ENCODE measurements at regions not wholly inside any gene's neighbourhood (a gene's known extent, or its start where the extent isn't known, plus 50 kb on each side); places are given as distances from the start of the nearest gene placed in this dataset.

- DNase-seq = no peak
- Mint-ChIP-seq H3K9me3 (ENCODE audit: insufficient read depth) (peaks cover 4% of the 10 kb centered on the region), H3K27me3 (peaks cover 10% of the 10 kb centered on the region), H3K27ac (no peak overlapping the region), H3K4me3 (no peak overlapping the region), H3K4me1 (no peaks in the 10 kb centered on the region)
- Histone ChIP-seq H3K4me3 (ENCODE audit: control extremely low read depth in 1 of 5, extremely low read depth in 1 of 5, insufficient read depth in 1 of 5, low read depth in 2 of 5, low read length in 4 of 5) (no peak overlapping the region), H3K9ac (ENCODE audit: low read length) (no peak overlapping the region), H3K9me3 (ENCODE audit: control extremely low read depth in 1 of 3, control insufficient read depth in 2 of 3, insufficient read depth in 1 of 3, low read length in 2 of 3) (peaks cover 0 to 3% (median 0%) of the 10 kb centered on the region in 3 donors), H3K27me3 (replicated peaks in 1 of 4; ENCODE audit: control extremely low read depth in 1 of 4, control insufficient read depth in 3 of 4, insufficient read depth in 4 of 4, low read length in 3 of 4) (peaks cover 0 to 4% (median 2%) of the 10 kb centered on the region in 4 experiments), H3K36me3 (replicated peaks in 1 of 2; ENCODE audit: control extremely low read depth in 1 of 2, control insufficient read depth in 1 of 2, extremely low read depth in 1 of 2, insufficient read depth in 2 of 2, low read length in 1 of 2) (no peaks in the 10 kb centered on the region), H3K79me2 (ENCODE audit: control insufficient read depth, insufficient read depth, low read length) (no peaks in the 10 kb centered on the region), H3K27ac (ENCODE audit: low read length in 2 of 2) (no peak overlapping the region), H3K4me1 (ENCODE audit: control insufficient read depth in 2 of 2, insufficient read depth in 2 of 2, low read length in 2 of 2) (no peaks in the 10 kb centered on the region), H2AFZ (ENCODE audit: insufficient read depth, low read depth, low read length, poor library complexity, severe bottlenecking) (no peak overlapping the region), H4K20me1 (ENCODE audit: control insufficient read depth, insufficient read depth, low read length, poor library complexity, severe bottlenecking) (no peaks in the 10 kb centered on the region), H3K4me2 (replicated peaks; ENCODE audit: low read depth, low read length, poor library complexity, severe bottlenecking) (no peak overlapping the region)
- POLR2A ChIA-PET = no interaction called here
- CTCF ChIA-PET = no interaction called here
- WGBS (ENCODE audit: insufficient coverage) = 78% methylated on average over 3 of the region's 4 CpGs
- intact Hi-C loops (cut with micrococcal nuclease) = no loop called here
- ATAC-seq (ENCODE audit: low read depth) = no peak
- no peak for TF ChIP-seq EZH2 (IDR thresholded peaks at IDR 0.05; ENCODE audit: borderline replicate concordance, insufficient read depth, low read depth, low read length, poor library complexity, severe bottlenecking)
- TF ChIP-seq CTCF (IDR thresholded peaks at IDR 0.05) = no peak
These were observed 636.1 kb upstream of the KLF4 start for GRCh38 chr9:108125625-108126024.

GRCh38 chr9:108119530-108120113 lies 630.1 kb upstream of the KLF4 start:
- H3K4me3 ChIP-seq (ENCODE audit: control extremely low read depth in 1 of 5, extremely low read depth in 1 of 5, insufficient read depth in 1 of 5, low read depth in 2 of 5, low read length in 4 of 5) = no peak overlapping the region
- intact Hi-C loops (cut with micrococcal nuclease) = no loop called here
- DNase-seq (no peak), ATAC-seq (ENCODE audit: low read depth) (no peak)
- H3K79me2 ChIP-seq (ENCODE audit: control insufficient read depth, insufficient read depth, low read length) = no peaks in the 10 kb centered on the region
- Mint-ChIP-seq H3K27me3 (peaks cover 16% of the 10 kb centered on the region), H3K9me3 (ENCODE audit: insufficient read depth) (peaks cover 4% of the 10 kb centered on the region), H3K27ac (no peak overlapping the region), H3K4me1 (peaks cover 4% of the 10 kb centered on the region), H3K4me3 (no peak overlapping the region)
- H2AFZ ChIP-seq (ENCODE audit: insufficient read depth, low read depth, low read length, poor library complexity, severe bottlenecking) = no peak overlapping the region
- H3K27ac ChIP-seq (ENCODE audit: low read length in 2 of 2) = no peak overlapping the region
- peaks cover 0 to 4% (median 2%) of the 10 kb centered on the region in 4 experiments for H3K27me3 ChIP-seq (replicated peaks in 1 of 4; ENCODE audit: control extremely low read depth in 1 of 4, control insufficient read depth in 3 of 4, insufficient read depth in 4 of 4, low read length in 3 of 4)
- ChIA-PET POLR2A (no interaction called here), CTCF (no interaction called here)
- peaks cover 0 to 3% (median 0%) of the 10 kb centered on the region in 3 donors for H3K9me3 ChIP-seq (ENCODE audit: control extremely low read depth in 1 of 3, control insufficient read depth in 2 of 3, insufficient read depth in 1 of 3, low read length in 2 of 3)
- H4K20me1 ChIP-seq (ENCODE audit: control insufficient read depth, insufficient read depth, low read length, poor library complexity, severe bottlenecking) = no peaks in the 10 kb centered on the region
- no peak overlapping the region for H3K9ac ChIP-seq (ENCODE audit: low read length)
- 94% methylated on average over 11 of the region's 11 CpGs for WGBS (ENCODE audit: insufficient coverage)
- TF ChIP-seq CTCF (IDR thresholded peaks at IDR 0.05) (no peak), EZH2 (IDR thresholded peaks at IDR 0.05; ENCODE audit: borderline replicate concordance, insufficient read depth, low read depth, low read length, poor library complexity, severe bottlenecking) (no peak)
- no peaks in the 10 kb centered on the region for H3K36me3 ChIP-seq (replicated peaks in 1 of 2; ENCODE audit: control extremely low read depth in 1 of 2, control insufficient read depth in 1 of 2, extremely low read depth in 1 of 2, insufficient read depth in 2 of 2, low read length in 1 of 2)
- no peaks in the 10 kb centered on the region for H3K4me1 ChIP-seq (ENCODE audit: control insufficient read depth in 2 of 2, insufficient read depth in 2 of 2, low read length in 2 of 2)
- H3K4me2 ChIP-seq (replicated peaks; ENCODE audit: low read depth, low read length, poor library complexity, severe bottlenecking) = no peak overlapping the region

All from B cell (primary cell).